Stimulated activated CD4-positive, alpha-beta T cell treated with anti-CD3 and anti-CD28 coated beads, Interleukin-15, amount 100 ng/mL, for 48 hours (primary cell): ENCODE measurements at regions not wholly inside any gene's neighbourhood (a gene's known extent, or its start where the extent isn't known, plus 50 kb on each side); places are given as distances from the start of the nearest gene placed in this dataset.

Experiments
- DNase-seq, 2 donors: peaks; one replicate each; pipeline ENCODE4 v3.0.0-alpha.2; 2020; ENCODE audit warnings: low read depth in 2 of 2

DNA sequence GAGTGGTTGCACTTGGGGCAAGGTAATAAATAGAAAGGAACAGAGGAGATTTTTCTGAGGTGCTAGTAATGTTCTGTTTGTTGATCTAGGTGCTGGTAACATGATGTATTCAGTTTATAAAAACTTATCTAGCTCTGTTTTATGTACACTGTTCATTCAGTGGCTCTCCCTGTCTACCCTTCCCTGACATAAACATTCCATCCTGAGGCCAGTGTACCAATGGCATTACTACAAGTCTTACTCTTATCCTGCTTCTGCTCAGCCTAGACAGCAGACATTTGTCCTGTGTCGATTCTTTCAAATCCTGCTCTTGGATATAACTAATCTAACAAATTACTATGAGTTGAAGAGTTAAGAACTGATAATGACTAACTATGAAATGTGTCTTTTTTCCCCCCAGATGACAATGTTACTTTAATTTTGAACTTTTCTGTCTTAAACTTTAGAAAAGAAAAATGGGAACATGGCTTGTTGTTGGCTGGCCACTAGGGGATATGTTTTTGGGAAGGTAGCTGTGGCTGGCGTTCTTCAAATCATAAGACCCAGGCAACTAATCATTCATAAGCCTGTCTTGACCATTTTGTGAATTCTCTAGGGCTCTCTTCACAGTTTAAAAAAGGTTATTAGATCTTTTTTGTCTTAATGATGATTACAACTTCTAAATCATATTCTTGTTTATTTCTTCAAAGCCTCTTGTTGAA, 390.9 kb downstream of the PBX1 start:
- DNase-seq, result no peak

DNA sequence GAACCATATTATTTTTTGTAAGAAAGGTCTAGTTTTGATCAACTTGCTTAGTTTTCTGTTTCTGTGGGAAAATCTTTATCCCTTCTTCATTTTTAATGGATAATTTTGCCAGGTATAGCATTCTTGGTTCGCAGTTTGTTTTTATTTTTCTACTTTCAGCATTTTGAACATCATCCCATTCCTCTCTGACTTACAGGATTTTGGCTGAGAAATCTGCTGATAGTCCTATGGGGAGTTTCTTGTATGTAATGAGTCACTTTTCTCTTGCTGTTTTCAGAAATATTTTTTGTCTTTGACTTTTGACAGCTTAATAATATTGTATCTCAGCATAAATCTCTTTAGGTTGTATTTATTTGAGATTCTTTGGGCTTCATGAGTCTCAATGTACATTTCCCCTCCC, 389.1 kb downstream of the PBX1 start:
- DNase-seq, result no peak

DNA sequence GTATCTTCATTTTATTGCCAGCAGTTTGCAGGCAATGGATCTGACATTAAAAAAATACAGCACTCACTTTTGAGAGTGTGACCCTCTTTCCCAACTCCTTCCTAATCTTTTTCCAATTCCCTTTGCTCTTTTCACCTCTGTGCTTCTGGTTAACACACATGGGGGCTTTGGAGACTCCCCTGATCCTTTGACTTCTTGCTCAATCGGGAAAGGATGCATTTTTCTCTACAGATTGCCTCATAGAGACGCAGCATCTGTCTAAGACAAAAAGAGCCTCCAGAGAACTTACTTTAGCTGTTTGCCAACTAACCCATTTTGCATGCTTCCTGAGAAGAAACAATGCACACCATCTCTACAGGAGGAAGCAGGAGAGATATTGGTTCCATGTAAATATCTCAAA, 378.3 kb downstream of the PBX1 start:
- DNase-seq, result no peak

DNA sequence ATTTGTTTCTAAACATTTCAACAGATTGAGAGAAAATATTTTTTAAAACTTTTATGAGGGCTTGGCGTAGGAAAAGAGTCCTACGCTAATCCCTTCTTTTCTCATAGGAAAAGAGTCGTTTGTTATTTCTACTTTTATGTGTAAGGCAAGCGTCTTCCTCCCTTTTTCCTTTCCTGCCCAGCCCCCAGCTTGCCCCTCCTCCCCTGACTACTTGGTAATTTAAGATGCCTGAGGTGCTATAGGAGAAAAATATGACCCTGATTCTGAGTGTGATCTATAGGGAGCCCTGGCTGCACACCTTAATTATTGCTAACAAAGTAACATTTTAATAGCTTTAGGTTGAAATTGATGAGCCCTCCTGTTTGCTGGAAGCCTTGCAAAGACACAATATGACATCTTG, 373.6 kb downstream of the PBX1 start:
- DNase-seq, result no peak

DNA sequence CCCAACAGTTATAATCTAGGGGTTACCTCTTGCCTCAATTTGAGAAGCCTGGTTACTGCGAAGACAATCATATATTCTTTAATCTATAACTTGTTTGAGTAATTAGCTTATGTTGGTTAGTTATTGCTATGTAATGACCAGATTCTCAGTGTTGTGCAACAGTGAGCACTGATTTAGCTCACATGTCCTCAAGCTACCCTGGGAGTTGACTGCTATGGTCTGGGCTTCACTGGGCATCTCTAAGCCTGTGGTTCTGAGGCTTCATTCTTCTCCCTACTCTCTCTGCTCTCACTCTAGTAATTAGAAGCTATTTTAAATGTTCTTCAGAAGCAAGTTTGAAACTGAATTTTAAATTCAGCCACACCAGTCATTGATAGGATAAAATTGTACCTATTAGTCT, 371.8 kb downstream of the PBX1 start:
- DNase-seq, result no peak

DNA sequence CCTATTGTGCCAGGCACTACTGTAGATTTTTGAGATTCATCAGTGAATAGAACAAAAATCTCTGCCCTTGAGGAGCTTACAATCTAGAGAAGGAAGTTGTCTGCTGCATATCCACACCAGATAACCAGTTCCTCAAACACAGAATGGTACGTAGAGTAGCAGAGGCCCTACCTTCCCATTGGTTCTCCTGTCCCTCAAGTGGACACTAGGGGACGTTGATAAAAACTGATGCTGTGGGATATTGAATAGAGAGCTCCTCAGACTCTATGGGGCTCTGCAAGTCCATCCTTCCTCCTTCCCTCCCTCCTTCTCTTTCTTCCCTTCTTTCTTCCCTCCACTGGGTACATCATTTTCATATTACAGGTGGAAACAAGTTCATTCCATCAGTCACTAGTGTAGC, 371.3 kb downstream of the PBX1 start:
- DNase-seq, result no peak

DNA sequence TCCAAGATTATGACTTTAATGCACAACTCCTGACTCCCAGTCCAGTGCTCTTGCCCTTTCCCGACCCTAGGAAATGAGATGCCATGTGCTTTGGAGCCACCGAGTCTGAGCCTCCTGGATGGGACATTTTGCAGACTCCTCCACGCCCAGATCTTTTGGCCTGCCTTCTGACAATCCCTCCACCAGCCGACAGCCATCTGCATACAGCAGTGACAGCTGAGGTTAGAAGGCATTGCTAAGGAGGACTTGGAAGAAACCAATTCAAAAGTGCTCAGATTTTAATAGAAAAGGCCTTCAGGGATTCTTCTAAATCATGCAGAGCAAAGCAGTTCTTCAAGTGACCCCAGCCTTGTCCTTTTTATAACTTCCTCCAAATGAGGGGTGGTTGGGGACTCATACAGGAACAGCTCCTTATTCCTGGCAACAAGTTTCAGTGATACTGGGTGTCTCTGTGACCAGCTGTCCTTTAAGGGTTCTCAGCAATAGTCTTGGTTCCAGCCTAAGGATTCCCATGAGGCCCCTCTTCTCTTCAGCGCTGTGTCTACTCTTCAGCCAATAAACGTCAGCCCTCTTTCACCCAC, 369.3 kb downstream of the PBX1 start:
- DNase-seq, result no peak

DNA sequence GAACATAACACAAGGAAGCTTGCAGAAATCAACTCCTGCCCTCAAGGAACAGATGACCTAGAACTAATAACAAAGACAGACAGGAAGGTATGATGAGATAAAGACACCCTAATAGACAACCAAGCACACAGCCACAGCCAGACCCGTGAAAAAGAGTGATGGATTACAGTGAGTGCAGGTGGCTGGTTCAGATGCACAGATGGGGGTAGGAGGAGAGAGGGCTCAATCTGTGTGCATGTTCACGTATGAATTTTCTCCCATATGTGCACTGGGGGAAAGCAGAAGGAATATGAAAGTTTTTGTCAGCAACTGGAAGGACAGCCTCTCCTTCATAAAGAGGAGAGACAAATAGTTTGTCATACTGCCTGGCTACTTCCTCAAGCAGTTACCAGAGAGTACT, 367.1 kb downstream of the PBX1 start:
- no peak for DNase-seq

DNA sequence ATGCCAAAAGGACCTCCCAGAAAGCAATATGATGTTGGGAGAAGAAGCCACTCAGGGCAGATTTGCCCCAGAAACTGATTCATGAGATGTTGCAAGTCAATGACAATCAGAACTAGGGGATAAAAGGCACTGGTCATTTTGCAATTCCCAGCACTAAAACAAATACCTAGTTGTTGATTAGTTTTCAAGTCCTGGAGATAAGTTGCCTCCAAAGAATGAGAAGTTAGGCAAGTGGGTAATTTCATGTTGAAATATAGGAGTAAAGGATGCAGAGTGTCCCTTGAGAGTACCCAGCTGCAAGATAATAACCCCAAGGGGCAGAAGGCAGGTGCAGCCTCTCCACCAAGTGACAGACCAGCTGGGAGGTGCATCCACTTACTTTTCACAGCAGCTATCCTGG, 363.6 kb downstream of the PBX1 start:
- no peak for DNase-seq

DNA sequence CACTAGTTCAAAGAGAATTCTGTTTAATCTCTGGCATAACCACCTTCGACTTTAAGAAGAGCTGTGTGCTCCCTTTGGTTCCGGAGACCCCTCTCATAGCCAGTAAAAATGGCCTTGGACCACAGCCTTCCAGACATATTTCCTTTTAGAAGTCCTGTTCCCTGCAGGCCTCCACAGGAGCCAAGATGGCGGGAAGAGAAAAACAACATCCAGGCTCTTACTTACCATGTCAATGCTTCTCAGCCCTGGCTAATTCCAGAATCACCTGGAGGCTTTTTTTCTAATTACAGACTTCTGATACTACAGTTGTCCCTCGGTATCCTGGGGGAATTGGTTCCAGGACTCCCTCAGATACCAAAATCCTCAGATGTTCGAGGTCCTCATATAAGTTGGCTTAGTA, 362.5 kb downstream of the PBX1 start:
- DNase-seq, result no peak

DNA sequence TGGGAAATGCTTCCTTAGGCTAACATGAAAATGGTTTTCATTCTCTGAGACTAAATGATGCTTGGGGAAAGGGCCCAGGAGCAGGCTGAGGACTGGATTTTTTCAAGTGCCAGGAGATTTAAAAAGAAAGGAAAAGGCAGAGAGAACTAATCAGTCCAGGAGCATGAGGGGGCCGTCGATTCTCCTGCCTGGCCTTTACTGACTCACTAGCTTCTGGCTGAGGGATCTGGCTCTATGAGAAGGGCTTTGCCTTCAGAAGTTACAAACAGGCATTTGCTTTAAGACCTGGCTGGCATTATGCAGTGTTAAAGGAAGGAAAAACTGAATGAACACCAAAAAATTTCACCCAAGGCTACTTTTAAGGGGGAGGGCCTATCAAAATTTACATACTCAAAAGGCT, 359.2 kb downstream of the PBX1 start:
- no peak for DNase-seq

DNA sequence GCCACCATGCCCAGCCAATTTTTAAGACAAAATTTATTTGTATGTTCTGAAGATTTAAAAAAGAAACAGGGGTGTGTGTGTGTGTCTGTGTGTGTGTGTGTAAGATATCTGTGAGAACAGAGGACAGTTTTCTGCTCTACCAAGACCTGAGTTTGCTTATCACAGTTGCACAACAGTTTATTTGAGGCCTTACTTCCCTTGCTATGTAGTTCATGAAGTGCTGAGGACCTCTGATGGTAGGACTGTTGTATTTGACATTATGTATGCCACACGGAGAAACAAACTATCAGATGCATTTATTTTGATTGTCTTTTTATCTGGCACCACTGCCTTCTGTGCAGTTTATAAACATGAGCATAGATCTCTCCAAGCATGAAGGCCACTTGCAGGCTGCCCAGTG, 355.2 kb downstream of the PBX1 start:
- DNase-seq, result no peak

DNA sequence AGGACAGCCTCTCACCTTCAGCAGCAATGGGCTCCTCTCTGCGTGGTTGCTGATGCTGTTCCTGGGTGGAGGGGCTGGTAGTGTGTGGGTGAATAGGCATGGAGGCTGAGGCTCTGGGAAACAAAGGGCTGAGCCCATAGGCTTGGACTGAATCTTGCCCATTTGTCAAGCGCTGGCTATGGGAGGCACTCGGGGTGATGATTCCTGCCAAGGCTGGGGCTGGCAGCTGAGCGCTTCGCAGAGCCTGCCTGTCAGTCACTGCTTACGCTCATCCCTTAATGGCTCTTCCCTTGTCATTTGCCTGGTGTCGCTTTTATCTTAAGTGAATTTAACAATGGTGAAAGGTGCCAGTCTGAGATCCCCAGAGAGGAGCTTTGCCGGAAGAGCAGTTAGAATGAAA, 353.3 kb downstream of the PBX1 start:
- DNase-seq, result no peak

DNA sequence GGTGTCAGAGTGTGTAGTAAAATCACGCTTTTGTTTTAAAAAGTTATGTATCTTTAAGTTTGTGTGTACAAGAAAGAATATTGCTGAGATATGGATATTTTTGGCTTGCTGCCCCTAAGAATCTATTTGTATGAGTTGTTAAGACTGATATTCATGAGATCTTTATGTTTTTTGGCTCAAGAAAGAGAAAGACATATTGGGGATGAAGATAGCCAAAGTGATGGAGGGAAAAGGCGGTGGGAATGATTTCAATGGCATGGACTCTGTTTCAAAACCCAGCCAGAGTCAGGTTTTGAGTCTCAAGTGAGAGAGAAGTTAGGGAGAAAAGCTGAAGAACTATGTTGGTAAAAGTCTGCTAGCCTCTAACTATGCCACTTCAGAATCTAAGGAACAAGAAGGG, 351.7 kb downstream of the PBX1 start:
- DNase-seq, result no peak

DNA sequence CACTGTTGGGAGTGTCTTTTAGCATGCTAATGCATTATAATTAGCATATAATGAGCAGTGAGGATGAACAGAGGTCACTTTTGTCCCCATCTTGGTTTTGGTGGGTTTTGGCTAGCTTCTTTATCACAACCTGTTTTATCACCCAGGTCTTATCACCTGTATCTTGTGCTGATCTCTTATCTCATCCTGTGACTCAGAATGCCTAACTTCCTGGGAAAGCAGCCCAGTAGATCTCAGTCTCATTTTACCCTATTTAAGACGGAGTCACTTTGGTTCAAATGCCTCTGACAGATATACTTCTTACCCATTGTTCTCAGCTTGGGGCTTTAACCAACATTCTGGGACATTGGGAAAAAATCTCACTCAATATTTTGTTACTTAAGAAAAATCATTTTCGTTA, 348.7 kb downstream of the PBX1 start:
- no peak for DNase-seq

DNA sequence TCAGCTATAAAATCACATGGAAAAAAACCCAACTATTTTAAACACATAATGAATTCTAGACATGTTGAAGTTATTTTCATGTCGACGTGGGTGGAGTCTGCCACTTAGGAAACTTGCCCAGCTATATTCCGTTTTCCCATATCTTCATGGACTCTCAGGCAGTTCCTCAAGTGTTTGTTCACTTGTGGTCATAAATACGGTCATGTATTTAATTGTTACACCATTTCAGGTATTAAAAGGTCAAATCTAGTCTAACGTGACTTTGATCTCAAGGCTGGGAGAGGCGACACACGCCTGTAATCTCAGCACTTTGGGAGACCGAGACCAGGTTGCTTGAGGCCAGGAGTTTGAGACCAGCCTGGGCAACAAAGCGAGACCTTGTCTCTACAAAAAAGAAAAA, 346.9 kb downstream of the PBX1 start:
- DNase-seq, result no peak

DNA sequence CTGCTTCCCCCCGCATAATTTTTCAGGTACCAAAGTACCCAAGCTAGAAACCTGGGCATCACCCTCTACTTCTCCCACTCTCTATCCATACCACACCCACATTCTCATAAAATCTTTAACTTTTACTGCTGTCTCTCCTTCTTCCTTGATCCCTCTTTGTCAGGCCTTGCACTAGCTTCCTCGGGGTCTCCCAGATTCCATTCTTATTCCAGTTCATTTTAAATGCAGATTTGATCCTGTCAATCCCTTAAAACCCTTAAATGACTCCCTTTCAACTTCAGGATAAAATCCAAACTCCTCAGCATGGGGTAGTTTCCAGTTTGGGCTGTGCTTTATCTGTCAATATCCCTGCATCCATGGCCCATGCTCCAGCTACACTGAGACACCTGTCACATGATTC, 343.5 kb downstream of the PBX1 start:
- no peak for DNase-seq
